HG02759 (cell line): ENCODE measurements at regions not wholly inside any gene's neighbourhood (a gene's known extent, or its start where the extent isn't known, plus 50 kb on each side); places are given as distances from the start of the nearest gene placed in this dataset.

Experiments
- ATAC-seq: cut with Tn5 transposase; IDR thresholded peaks from one replicate; pipeline ENCODE4 v1.9.1; 2021; ENCODE audit warnings: mild to moderate bottlenecking, moderate library complexity; ENCODE audit not compliant: unreplicated experiment

GRCh38 chr12:100738086-100738485, 56.5 kb upstream of the ANO4 start:
- no peak for ATAC-seq

GRCh38 chr12:100741084-100741711, 53.4 kb upstream of the ANO4 start:
- ATAC-seq, result no peak

GRCh38 chr12:100743060-100743459, 51.5 kb upstream of the ANO4 start:
- no peak for ATAC-seq
